Sigmoid colon (tissue), 4 donors: ENCODE measurements at regions not wholly inside any gene's neighbourhood (a gene's known extent, or its start where the extent isn't known, plus 50 kb on each side); places are given as distances from the start of the nearest gene placed in this dataset.

Source experiments
- POLR2A ChIP-seq, 2 donors: fragments of 450-650 bp; IDR thresholded peaks; one replicate each; pipeline ENCODE4 v1.6.1; 2016; ENCODE audit warnings: antibody characterized with exemption in 2 of 2, mild to moderate bottlenecking in 2 of 2, moderate library complexity in 2 of 2
- POLR2AphosphoS5 ChIP-seq, 4 donors: sonication (generic); formaldehyde crosslinking; IDR thresholded peaks; one replicate each; pipeline ENCODE4 v1.6.1; 2017; ENCODE audit warnings: antibody characterized with exemption in 4 of 4
- TF ChIP-seq, protein P1 (sequence below), 4 experiments: fragments of 450-650 bp in 3 of 4; fragments of 200-600 bp in 1 of 4; IDR thresholded peaks; one replicate each; pipeline ENCODE4 v1.5.1; 2016 to 2019; ENCODE audit warnings: antibody characterized with exemption in 4 of 4, mild to moderate bottlenecking in 3 of 4, moderate library complexity in 2 of 4

- TF ChIP-seq, protein P1, sequence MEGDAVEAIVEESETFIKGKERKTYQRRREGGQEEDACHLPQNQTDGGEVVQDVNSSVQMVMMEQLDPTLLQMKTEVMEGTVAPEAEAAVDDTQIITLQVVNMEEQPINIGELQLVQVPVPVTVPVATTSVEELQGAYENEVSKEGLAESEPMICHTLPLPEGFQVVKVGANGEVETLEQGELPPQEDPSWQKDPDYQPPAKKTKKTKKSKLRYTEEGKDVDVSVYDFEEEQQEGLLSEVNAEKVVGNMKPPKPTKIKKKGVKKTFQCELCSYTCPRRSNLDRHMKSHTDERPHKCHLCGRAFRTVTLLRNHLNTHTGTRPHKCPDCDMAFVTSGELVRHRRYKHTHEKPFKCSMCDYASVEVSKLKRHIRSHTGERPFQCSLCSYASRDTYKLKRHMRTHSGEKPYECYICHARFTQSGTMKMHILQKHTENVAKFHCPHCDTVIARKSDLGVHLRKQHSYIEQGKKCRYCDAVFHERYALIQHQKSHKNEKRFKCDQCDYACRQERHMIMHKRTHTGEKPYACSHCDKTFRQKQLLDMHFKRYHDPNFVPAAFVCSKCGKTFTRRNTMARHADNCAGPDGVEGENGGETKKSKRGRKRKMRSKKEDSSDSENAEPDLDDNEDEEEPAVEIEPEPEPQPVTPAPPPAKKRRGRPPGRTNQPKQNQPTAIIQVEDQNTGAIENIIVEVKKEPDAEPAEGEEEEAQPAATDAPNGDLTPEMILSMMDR (IDR thresholded peaks at IDR 0.05) = no peak
- TF ChIP-seq POLR2AphosphoS5 (IDR thresholded peaks at IDR 0.05) (no peak), POLR2A (IDR thresholded peaks at IDR 0.05) (no peak)
Measured at GRCh38 chr2:18901242-18901641, 311.9 kb upstream of the NT5C1B start.
